Thyroid gland (tissue), 4 donors: ENCODE measurements at regions not wholly inside any gene's neighbourhood (a gene's known extent, or its start where the extent isn't known, plus 50 kb on each side); places are given as distances from the start of the nearest gene placed in this dataset.

Experiments
- POLR2A ChIP-seq, 2 donors: fragments of 450-650 bp; IDR thresholded peaks; one replicate each; pipeline ENCODE4 v1.6.1; 2017; ENCODE audit warnings: antibody characterized with exemption in 2 of 2, mild to moderate bottlenecking in 2 of 2, moderate library complexity in 1 of 2
- TF ChIP-seq, protein P1 (sequence below), 6 experiments: fragments of 200-600 bp in 3 of 6; fragments of 450-650 bp in 3 of 6; sonication (generic) in 3 of 6; IDR thresholded peaks; one replicate each; pipeline ENCODE4 v1.5.1; 2016 to 2019; ENCODE audit warnings: antibody characterized with exemption in 6 of 6, mild to moderate bottlenecking in 2 of 6, inconsistent platforms in 1 of 6, moderate library complexity in 1 of 6

GRCh38 chr1:48105165-48105564 is 108.0 kb upstream of the TRABD2B start:
- TF ChIP-seq, protein P1, sequence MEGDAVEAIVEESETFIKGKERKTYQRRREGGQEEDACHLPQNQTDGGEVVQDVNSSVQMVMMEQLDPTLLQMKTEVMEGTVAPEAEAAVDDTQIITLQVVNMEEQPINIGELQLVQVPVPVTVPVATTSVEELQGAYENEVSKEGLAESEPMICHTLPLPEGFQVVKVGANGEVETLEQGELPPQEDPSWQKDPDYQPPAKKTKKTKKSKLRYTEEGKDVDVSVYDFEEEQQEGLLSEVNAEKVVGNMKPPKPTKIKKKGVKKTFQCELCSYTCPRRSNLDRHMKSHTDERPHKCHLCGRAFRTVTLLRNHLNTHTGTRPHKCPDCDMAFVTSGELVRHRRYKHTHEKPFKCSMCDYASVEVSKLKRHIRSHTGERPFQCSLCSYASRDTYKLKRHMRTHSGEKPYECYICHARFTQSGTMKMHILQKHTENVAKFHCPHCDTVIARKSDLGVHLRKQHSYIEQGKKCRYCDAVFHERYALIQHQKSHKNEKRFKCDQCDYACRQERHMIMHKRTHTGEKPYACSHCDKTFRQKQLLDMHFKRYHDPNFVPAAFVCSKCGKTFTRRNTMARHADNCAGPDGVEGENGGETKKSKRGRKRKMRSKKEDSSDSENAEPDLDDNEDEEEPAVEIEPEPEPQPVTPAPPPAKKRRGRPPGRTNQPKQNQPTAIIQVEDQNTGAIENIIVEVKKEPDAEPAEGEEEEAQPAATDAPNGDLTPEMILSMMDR (IDR thresholded peaks at IDR 0.05), result no peak
- TF ChIP-seq POLR2A (IDR thresholded peaks at IDR 0.05), result no peak
